H4 (cell line): ENCODE measurements at regions not wholly inside any gene's neighbourhood (a gene's known extent, or its start where the extent isn't known, plus 50 kb on each side); places are given as distances from the start of the nearest gene placed in this dataset.

Experiments used
- DNase-seq: peaks from one replicate; pipeline ENCODE4 v3.0.0-alpha.2; 2015; ENCODE audit warnings: low spot score

- DNase-seq, result no peak
Observed at GRCh38 chr6:14693301-14694192, 552.3 kb upstream of the JARID2 start.

DNA sequence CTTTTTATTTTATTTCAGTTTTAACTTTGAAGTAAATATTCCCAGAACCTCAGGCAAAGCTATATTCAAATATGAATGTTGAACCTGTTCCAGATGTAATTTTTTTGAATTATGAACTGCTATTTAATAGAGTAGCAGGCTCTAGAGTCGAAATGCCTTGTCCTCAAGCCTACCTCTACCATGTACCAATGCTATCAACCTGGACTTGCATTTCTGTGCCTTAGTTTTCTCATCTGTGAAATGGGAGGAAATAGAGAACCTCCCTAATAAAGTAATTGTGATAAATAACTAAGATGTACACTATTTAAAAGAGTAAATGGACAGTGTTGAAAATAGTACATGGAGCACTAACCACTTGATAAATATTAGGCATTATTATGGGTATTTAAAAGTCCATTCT, 551.6 kb upstream of the JARID2 start:
- no peak for DNase-seq

- DNase-seq, result no peak
Observed at GRCh38 chr6:14695579-14695978, 550.3 kb upstream of the JARID2 start.

GRCh38 chr6:14696367-14696766, 549.5 kb upstream of the JARID2 start:
- no peak for DNase-seq

DNA sequence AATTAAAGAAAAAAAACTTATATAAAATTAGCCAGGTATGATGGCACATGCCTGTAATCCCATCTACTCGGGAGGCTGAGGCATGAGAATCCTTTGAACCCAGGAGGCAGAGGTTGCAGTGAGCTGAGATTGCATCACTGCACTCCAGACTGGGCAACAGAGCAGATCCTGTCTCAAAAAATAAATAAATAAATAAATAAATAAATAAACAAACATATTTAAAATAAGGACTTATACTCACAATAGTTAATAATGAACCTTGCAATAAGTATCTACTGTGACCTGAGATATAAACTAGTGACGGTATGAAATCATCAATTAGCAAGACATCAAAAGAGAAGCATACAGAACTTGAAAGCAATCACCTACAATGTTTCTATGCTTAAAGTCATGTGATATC, 548.4 kb upstream of the JARID2 start:
- DNase-seq, result no peak

GRCh38 chr6:14699803-14700601, 545.9 kb upstream of the JARID2 start:
- no peak for DNase-seq

GRCh38 chr6:14701946-14702345, 543.9 kb upstream of the JARID2 start:
- no peak for DNase-seq

DNA sequence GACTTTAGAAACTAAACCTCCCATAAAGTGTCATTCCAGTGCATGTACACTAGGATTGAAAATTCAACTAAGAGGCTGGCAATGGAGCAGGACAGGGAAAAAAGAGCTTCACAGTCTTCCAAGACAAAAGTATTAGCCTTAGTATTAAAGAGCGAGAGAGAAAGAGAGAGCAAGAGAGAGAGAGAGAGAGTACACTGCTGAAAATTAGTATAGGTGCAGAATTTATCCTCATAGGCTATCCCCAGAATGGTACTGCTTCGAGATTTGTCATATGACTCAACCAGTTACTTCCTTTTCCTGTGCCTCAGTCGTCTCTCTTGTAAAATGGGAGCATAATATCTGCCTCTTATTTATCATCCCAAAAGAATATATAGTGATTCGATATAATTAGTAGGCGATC, 543.2 kb upstream of the JARID2 start:
- no peak for DNase-seq

DNA sequence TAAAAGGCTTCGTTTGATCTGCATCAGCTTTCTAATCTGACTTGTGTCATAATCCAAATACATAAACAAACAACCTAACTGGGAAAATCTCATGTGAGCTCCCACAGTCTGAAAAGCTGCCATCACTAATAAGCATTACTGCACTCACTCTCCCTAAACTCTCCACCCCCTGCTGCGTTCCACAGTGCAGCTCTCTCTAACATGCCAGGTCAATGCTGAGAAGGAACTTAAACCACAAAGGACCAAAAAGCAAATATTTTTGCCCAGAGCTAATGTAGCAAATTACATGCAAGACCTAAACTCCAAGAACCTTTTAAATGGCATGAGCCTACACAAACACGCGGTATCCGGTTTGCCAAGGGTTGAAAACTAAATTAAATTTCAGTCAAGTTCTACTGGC, 542.3 kb upstream of the JARID2 start:
- peak; percentile 36 for DNase-seq

- no peak for DNase-seq
Observed at GRCh38 chr6:14704383-14705271, 541.2 kb upstream of the JARID2 start.

GRCh38 chr6:14705841-14706377, 540.0 kb upstream of the JARID2 start:
- no peak for DNase-seq

DNA sequence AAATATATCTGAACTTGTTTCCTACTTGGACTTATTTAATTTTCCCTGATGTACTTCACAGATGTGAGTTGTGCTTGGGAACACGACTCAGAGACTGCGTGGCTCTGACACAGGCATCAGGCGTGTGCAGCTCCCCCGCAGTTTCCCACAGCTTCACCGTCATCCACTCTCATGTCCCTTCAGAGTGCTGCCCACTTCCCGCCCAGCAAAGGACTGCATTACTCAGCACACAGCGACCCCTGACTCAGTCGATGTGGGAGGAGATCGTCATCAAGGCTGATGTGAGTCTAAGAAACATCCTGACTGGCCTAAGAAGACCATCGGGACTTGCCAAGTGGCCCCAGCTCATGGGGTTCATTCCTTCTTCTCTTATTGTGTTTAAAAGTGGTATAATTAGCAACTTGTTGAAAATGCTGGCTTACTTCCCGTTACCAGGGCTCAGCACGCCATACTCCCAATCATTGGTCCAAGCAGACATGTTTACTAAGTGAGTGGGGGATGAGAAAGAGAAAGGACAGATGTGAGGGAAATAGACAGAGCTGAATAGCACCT, 539.4 kb upstream of the JARID2 start:
- DNase-seq, result peak; percentile 86

DNA sequence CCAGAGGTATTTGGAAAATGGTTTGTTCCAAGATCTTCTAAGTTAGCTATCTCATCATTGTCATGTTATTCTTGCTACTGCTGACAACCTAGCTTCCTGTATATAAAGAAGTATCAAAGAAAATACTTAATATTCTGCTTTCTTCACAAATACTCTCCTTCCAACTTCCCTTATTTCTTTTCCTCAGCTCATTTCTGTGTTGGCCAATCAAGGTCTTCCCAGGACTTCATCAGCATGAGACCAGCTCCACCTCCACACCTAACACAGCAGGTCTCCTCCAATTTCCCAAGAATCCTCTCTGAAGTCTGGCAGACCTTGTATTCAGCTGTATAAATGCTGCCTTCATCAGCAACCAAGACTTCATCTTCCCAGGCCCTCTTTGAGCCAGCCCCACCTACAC, 538.6 kb upstream of the JARID2 start:
- no peak for DNase-seq

GRCh38 chr6:14707971-14708465, 537.9 kb upstream of the JARID2 start:
- DNase-seq, result no peak

- DNase-seq, result no peak
Observed at GRCh38 chr6:14709066-14709670, 536.7 kb upstream of the JARID2 start.

DNA sequence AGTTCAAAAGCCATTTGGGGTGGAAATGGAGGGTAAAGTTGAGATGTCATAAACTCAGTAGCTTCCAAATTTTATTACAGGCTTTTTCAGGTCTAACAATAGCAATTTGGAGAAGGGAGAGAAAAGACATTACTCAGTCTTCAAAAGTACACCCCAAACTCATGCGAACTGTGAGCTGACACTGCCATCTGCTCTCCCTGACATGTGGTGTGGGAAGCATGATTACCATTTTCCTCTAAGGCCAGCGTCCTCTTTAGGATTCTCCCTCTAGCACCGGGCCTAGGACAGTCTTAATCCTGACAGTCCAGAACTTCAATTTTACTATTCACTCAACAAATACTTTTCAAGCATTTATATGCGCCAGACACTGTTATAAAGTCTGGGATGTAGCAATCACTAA, 536.0 kb upstream of the JARID2 start:
- no peak for DNase-seq

GRCh38 chr6:14710421-14710820, 535.4 kb upstream of the JARID2 start:
- no peak for DNase-seq

DNA sequence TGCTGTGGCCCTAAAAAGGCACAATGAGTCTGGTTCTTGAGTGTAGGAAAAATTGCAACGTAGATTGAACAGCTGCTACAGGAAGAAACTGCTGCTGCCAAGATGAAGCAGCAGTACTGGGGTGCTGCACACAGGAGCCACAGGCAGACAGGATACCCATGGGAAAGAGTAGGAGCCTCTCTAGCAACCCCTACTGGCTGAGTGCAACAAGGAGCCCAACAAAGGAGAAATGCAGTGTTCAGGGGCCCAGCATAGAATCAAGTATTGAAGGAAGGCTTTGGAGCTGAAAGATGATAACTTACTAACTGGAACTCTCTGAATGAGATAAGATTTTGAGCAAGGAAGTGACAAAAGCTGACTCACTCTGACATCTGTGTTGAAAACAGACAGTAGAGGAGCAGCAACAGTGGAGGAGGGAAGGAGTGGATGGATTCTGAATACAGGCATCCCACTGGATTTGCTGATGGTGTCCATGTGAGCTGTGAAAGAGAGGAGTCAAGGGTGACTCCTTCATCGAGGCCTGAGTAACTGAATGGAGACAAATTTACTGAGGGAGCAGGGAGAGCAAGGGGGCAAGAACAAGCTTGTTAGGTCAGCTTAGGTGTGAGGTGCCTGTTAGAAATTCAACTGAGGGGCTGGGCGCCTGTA, 534.7 kb upstream of the JARID2 start:
- DNase-seq, result peak; percentile 51

DNA sequence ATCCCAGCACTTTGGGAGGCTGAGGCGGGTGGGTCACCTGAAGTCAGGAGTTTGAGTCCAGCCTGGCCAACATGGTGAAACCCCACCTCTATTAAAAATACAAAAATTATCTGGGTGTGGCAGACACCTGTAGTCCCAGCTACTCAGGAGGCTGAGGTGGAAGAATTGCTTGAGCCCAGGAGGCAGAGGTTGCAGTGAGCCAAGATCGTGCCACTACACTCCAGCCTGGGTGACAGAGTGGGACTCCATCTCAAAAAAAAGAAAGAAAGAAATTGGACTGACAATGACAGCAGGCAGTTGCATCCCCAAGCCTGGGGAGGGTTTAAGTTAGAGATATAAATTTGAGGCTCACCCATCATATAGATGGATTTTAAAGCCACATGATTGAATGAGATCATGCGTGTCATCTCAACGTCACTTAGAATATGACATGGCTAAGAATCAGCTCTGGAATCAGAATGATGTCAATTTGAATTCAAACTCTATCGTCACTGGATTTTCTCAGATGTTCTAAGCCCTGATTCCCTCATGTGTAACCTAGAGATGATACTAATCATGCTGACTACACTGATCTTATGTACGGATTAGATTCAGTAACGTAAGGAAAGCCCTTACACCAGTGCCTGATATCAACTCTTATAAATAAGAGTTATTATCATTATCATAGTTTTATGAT, 534.0 kb upstream of the JARID2 start:
- no peak for DNase-seq
